Caco-2 (cell line): ENCODE measurements at regions not wholly inside any gene's neighbourhood (a gene's known extent, or its start where the extent isn't known, plus 50 kb on each side); places are given as distances from the start of the nearest gene placed in this dataset.

Experiments used
- BruUV-seq: library from RNA; stranded (reverse); fragments of 400-500 nt; replicated peaks from 2 replicates; lab custom pipeline; 2021; lab: Mats Ljungman, UMichigan
- CTCF ChIA-PET: fragments of 300-600 bp; sonication (Branson Sonifier 250); formaldehyde crosslinking; loops from one replicate; lab custom pipeline; 2022; ENCODE audit warnings: antibody characterized with exemption; lab: Charles Lee
- POLR2A ChIA-PET: fragments of 300-600 bp; sonication (Branson Sonifier 250); formaldehyde crosslinking; loops from one replicate; lab custom pipeline; 2022; ENCODE audit warnings: antibody characterized with exemption; lab: Charles Lee
- DNase-seq, 2 experiments: peaks; one replicate each; pipeline versions ENCODE4 v3.0.0 to v3.0.0-alpha.2; 2020 to 2022
- H3K27me3 ChIP-seq: replicated peaks from 2 replicates; pipeline ENCODE4 v1.6.0; 2011; ENCODE audit warnings: low read length; ENCODE audit not compliant: control insufficient read depth, insufficient read depth
- H3K36me3 ChIP-seq: 2 replicates; pipeline ENCODE4 v1.5.1; 2011; ENCODE audit warnings: low read length; ENCODE audit not compliant: control insufficient read depth, insufficient read depth
- H3K4me1 ChIP-seq: fragments of 250-450 bp; sonication (Bioruptor Pico); 2 replicates; pipeline ENCODE4 v1.5.1; 2020; ENCODE audit warnings: mild to moderate bottlenecking
- H3K4me3 ChIP-seq: 2 replicates; pipeline ENCODE4 v1.5.1; 2011; ENCODE audit warnings: low read depth, mild to moderate bottlenecking, control low read depth, low read length
- H3K9me3 ChIP-seq: fragments of 250-450 bp; sonication (Bioruptor Pico); 2 replicates; pipeline ENCODE4 v1.5.1; 2020; ENCODE audit warnings: mild to moderate bottlenecking, moderate library complexity
- H3K27ac Mint-ChIP-seq: one replicate; pipeline ENCODE4 v1.8.0; 2022; ENCODE audit warnings: mixed read lengths; ENCODE audit not compliant: unreplicated experiment
- H3K27me3 Mint-ChIP-seq: one replicate; pipeline ENCODE4 v1.8.0; 2022; ENCODE audit warnings: mixed read lengths; ENCODE audit not compliant: insufficient read depth, unreplicated experiment
- H3K36me3 Mint-ChIP-seq: one replicate; pipeline ENCODE4 v1.8.0; 2022; ENCODE audit warnings: mild to moderate bottlenecking, mixed read lengths; ENCODE audit not compliant: insufficient read depth, unreplicated experiment
- H3K4me1 Mint-ChIP-seq: one replicate; pipeline ENCODE4 v1.8.0; 2022; ENCODE audit warnings: low read depth, mixed read lengths; ENCODE audit not compliant: unreplicated experiment
- H3K4me3 Mint-ChIP-seq: one replicate; pipeline ENCODE4 v1.8.0; 2022; ENCODE audit warnings: mild to moderate bottlenecking, moderate library complexity, mixed read lengths; ENCODE audit not compliant: unreplicated experiment
- H3K9me3 Mint-ChIP-seq: one replicate; pipeline ENCODE4 v1.8.0; 2022; ENCODE audit warnings: mixed read lengths; ENCODE audit not compliant: unreplicated experiment
- intact Hi-C: fragments of 100-400 bp; cut with micrococcal nuclease; formaldehyde crosslinking; loops from one replicate; pipeline ENCODE4 v1.10.0; 2022; ENCODE audit not compliant: unreplicated experiment
- TF ChIP-seq, protein P1 (sequence below), 2 experiments: fragments of 200-600 bp in 1 of 2; IDR thresholded peaks; 1 replicate in 1 of 2; 2 replicates in 1 of 2; pipeline versions ENCODE4 v1.5.1 to v1.8.0; 2011 to 2022; ENCODE audit warnings: antibody characterized with exemption in 1 of 2, control low read depth in 1 of 2, inconsistent platforms in 1 of 2, low read depth in 1 of 2, low read length in 1 of 2, mild to moderate bottlenecking in 1 of 2, moderate library complexity in 1 of 2; ENCODE audit not compliant: insufficient read depth in 1 of 2, severe bottlenecking in 1 of 2, unreplicated experiment in 1 of 2

- Mint-ChIP-seq H3K36me3 (no peaks in the 10 kb centered on the region), H3K4me1 (peaks cover 5% of the 10 kb centered on the region), H3K4me3 (no peak overlapping the region), H3K9me3 (no peaks in the 10 kb centered on the region), H3K27ac (no peak overlapping the region), H3K27me3 (peaks cover 7% of the 10 kb centered on the region)
- BruUV-seq = no TSS peak
- CTCF ChIA-PET = no interaction called here
- Histone ChIP-seq H3K4me3 (no peak overlapping the region), H3K9me3 (no peaks in the 10 kb centered on the region), H3K4me1 (no peaks in the 10 kb centered on the region), H3K27me3 (no peaks in the 10 kb centered on the region), H3K36me3 (no peaks in the 10 kb centered on the region)
- POLR2A ChIA-PET = no interaction called here
- DNase-seq = no peak
- TF ChIP-seq, protein P1, sequence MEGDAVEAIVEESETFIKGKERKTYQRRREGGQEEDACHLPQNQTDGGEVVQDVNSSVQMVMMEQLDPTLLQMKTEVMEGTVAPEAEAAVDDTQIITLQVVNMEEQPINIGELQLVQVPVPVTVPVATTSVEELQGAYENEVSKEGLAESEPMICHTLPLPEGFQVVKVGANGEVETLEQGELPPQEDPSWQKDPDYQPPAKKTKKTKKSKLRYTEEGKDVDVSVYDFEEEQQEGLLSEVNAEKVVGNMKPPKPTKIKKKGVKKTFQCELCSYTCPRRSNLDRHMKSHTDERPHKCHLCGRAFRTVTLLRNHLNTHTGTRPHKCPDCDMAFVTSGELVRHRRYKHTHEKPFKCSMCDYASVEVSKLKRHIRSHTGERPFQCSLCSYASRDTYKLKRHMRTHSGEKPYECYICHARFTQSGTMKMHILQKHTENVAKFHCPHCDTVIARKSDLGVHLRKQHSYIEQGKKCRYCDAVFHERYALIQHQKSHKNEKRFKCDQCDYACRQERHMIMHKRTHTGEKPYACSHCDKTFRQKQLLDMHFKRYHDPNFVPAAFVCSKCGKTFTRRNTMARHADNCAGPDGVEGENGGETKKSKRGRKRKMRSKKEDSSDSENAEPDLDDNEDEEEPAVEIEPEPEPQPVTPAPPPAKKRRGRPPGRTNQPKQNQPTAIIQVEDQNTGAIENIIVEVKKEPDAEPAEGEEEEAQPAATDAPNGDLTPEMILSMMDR (IDR thresholded peaks at IDR 0.05; ENCODE audit: insufficient read depth in 1 of 2, low read depth in 1 of 2, low read length in 1 of 2, severe bottlenecking in 1 of 2, unreplicated experiment in 1 of 2) = no peak
- intact Hi-C loops = no loop called here
Measured at GRCh38 chr2:126506786-126507185, 149.2 kb upstream of the GYPC start.

- no peaks in the 10 kb centered on the region for H3K36me3 Mint-ChIP-seq
- no peak overlapping the region for H3K27ac Mint-ChIP-seq
- Histone ChIP-seq H3K27me3 (no peaks in the 10 kb centered on the region), H3K4me1 (no peaks in the 10 kb centered on the region), H3K9me3 (no peaks in the 10 kb centered on the region), H3K36me3 (no peaks in the 10 kb centered on the region), H3K4me3 (no peak overlapping the region)
- DNase-seq = no peak
- no peaks in the 10 kb centered on the region for H3K9me3 Mint-ChIP-seq
- intact Hi-C loops = no loop called here
- CTCF ChIA-PET = no interaction called here
- POLR2A ChIA-PET = no interaction called here
- BruUV-seq = no TSS peak
- H3K4me3 Mint-ChIP-seq = no peak overlapping the region
- TF ChIP-seq, protein P1 (IDR thresholded peaks at IDR 0.05; ENCODE audit: insufficient read depth in 1 of 2, low read depth in 1 of 2, low read length in 1 of 2, severe bottlenecking in 1 of 2, unreplicated experiment in 1 of 2) = no peak
- peaks cover 5% of the 10 kb centered on the region for H3K4me1 Mint-ChIP-seq
- H3K27me3 Mint-ChIP-seq = peaks cover 7% of the 10 kb centered on the region
Measured at GRCh38 chr2:126507425-126507911, 148.5 kb upstream of the GYPC start.

- ChIA-PET CTCF (no interaction called here), POLR2A (no interaction called here)
- H3K36me3 ChIP-seq = no peaks in the 10 kb centered on the region
- peaks cover 5% of the 10 kb centered on the region for H3K4me1 Mint-ChIP-seq
- no TSS peak for BruUV-seq
- no peak overlapping the region for H3K4me3 Mint-ChIP-seq
- H3K27me3 ChIP-seq = no peaks in the 10 kb centered on the region
- H3K36me3 Mint-ChIP-seq = no peaks in the 10 kb centered on the region
- H3K27ac Mint-ChIP-seq = no peak overlapping the region
- TF ChIP-seq, protein P1 (IDR thresholded peaks at IDR 0.05; ENCODE audit: insufficient read depth in 1 of 2, low read depth in 1 of 2, low read length in 1 of 2, severe bottlenecking in 1 of 2, unreplicated experiment in 1 of 2) = no peak
- no peaks in the 10 kb centered on the region for H3K4me1 ChIP-seq
- intact Hi-C loops = no loop called here
- no peak overlapping the region for H3K4me3 ChIP-seq
- H3K27me3 Mint-ChIP-seq = peaks cover 7% of the 10 kb centered on the region
- H3K9me3 Mint-ChIP-seq = no peaks in the 10 kb centered on the region
- DNase-seq = no peak
- H3K9me3 ChIP-seq = no peaks in the 10 kb centered on the region
Measured at GRCh38 chr2:126510356-126510755, 145.6 kb upstream of the GYPC start.
